Endothelial cell of umbilical vein (primary cell): ENCODE measurements at regions not wholly inside any gene's neighbourhood (a gene's known extent, or its start where the extent isn't known, plus 50 kb on each side); places are given as distances from the start of the nearest gene placed in this dataset.

ENCODE experiments used
- EZH2 ChIP-seq: IDR thresholded peaks from 2 replicates; pipeline ENCODE4 v1.6.1; 2012; ENCODE audit warnings: borderline replicate concordance, low read depth, mild to moderate bottlenecking, moderate library complexity, low read length, inconsistent platforms; ENCODE audit not compliant: severe bottlenecking
- FOS ChIP-seq: IDR thresholded peaks from 2 replicates; pipeline ENCODE4 v1.6.1; 2011; ENCODE audit warnings: mild to moderate bottlenecking, low read length, moderate library complexity, borderline replicate concordance; ENCODE audit not compliant: insufficient read depth
- GATA2 ChIP-seq: IDR thresholded peaks from 2 replicates; pipeline ENCODE4 v1.7.0; 2011; ENCODE audit warnings: low read depth, mild to moderate bottlenecking, moderate library complexity, mixed read lengths, low read length; ENCODE audit not compliant: insufficient read length, insufficient read depth
- JUN ChIP-seq: IDR thresholded peaks from 2 replicates; pipeline ENCODE4 v1.6.1; 2011; ENCODE audit warnings: borderline replicate concordance, low read depth; ENCODE audit not compliant: insufficient read length, insufficient read depth
- MAX ChIP-seq: IDR thresholded peaks from 2 replicates; pipeline ENCODE4 v1.6.1; 2011; ENCODE audit not compliant: insufficient read depth, insufficient read length
- MYC ChIP-seq: IDR thresholded peaks from one replicate; pipeline ENCODE4 v1.6.1; 2011; ENCODE audit warnings: mild to moderate bottlenecking, low read depth, low read length
- POLR2A ChIP-seq: IDR thresholded peaks from 2 replicates; pipeline ENCODE4 v1.6.1; 2012; ENCODE audit warnings: low read depth, mild to moderate bottlenecking, control low read depth, low read length
- POLR2AphosphoS5 ChIP-seq: IDR thresholded peaks from 2 replicates; pipeline ENCODE4 v1.6.1; 2012; ENCODE audit warnings: low read depth, mild to moderate bottlenecking, control low read depth, low read length, moderate library complexity; ENCODE audit not compliant: insufficient read depth
- TF ChIP-seq, protein P1 (sequence below), 2 donors: IDR thresholded peaks; 1 replicate in 1 of 2; 2 replicates in 1 of 2; pipeline ENCODE4 v1.5.1; 2011; ENCODE audit warnings: low read length in 2 of 2, mild to moderate bottlenecking in 2 of 2, moderate library complexity in 2 of 2, control low read depth in 1 of 2, inconsistent platforms in 1 of 2, low read depth in 1 of 2; ENCODE audit not compliant: insufficient read depth in 1 of 2; ENCODE audit errors: extremely low read depth in 1 of 2

DNA sequence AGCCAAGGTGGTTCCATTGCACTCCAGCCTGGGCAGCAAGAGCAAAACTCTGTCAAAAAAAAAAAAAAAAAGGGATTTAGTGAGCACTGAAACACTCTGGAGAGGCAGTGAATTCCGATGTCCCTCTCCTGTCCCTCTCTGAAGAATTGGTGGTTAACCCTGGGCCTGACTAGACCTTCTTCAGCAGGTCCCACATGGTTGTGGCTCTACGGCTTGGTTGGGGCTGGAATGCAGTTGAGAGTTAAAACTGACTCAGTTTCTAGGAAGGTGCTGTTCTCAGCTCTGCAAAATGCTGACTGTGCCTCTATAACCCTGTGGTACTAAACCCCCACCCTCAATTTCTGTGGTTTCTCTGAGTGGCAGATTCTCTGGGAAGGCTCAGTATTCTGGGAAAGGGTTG, 173.3 kb downstream of the SEC16B start:
- TF ChIP-seq, protein P1, sequence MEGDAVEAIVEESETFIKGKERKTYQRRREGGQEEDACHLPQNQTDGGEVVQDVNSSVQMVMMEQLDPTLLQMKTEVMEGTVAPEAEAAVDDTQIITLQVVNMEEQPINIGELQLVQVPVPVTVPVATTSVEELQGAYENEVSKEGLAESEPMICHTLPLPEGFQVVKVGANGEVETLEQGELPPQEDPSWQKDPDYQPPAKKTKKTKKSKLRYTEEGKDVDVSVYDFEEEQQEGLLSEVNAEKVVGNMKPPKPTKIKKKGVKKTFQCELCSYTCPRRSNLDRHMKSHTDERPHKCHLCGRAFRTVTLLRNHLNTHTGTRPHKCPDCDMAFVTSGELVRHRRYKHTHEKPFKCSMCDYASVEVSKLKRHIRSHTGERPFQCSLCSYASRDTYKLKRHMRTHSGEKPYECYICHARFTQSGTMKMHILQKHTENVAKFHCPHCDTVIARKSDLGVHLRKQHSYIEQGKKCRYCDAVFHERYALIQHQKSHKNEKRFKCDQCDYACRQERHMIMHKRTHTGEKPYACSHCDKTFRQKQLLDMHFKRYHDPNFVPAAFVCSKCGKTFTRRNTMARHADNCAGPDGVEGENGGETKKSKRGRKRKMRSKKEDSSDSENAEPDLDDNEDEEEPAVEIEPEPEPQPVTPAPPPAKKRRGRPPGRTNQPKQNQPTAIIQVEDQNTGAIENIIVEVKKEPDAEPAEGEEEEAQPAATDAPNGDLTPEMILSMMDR (IDR thresholded peaks at IDR 0.05; ENCODE audit: extremely low read depth in 1 of 2, insufficient read depth in 1 of 2, low read depth in 1 of 2, low read length in 2 of 2) = no peak
- no peak for TF ChIP-seq EZH2
- no peak for TF ChIP-seq POLR2AphosphoS5
- no peak for TF ChIP-seq POLR2A
- no peak for TF ChIP-seq MYC
- TF ChIP-seq GATA2 = no peak
- no peak for TF ChIP-seq MAX
- TF ChIP-seq FOS = no peak
- no peak for TF ChIP-seq JUN
